ENCODE measurements at regions not wholly inside any gene's neighbourhood (a gene's known extent, or its start where the extent isn't known, plus 50 kb on each side); places are given as distances from the start of the nearest gene placed in this dataset.

DNA sequence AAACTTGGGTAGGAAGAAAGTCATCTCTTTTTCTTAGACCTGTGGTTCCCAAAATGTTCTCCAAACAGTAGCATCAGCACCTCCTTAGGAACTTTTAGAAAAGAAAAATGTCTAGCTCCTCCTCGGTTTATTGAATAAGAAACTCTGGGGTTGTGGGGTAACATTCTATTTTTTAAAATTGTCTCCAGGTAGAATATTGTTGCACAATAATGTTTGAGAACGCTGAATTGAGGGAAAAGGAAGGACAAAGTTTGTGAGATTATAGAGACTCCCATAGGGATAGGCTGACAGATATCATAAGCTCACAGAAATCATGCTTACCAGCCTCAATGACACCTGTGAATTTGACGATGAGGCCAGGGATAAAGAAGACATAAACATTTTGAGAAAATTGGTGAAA is 1199.0 kb upstream of the CDH6 start:
- no peak overlapping the region for H3K4me3 Mint-ChIP-seq

DNA sequence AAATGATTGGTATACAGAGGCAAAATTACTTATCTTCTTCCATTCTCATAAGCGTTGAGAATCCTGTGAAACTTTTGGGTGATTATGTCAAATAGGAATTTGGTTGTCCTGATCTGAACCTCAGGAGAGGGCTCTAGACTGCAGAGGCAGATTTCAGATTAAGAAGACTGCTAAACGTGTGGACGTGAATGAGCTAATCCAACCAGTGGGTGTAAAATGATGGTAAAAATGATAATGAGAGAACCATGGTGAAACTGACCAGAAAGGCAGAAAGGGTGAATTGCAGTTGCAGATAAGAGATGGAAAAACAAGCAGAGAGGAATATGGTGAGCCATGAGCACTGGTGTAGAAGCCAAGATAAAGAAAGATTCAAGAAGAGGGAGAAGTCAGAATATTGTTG is 1200.2 kb upstream of the CDH6 start:
- Mint-ChIP-seq H3K9me3 (peaks cover 14% of the 10 kb centered on the region), H3K4me1 (no peaks in the 10 kb centered on the region), H3K4me3 (no peak overlapping the region), H3K27me3 (no peaks in the 10 kb centered on the region), H3K27ac (no peak overlapping the region), H3K36me3 (ENCODE audit: low read depth) (no peaks in the 10 kb centered on the region)
- no peak for ATAC-seq (replicated peaks)

More for the DNA sequence above, 1199.0 kb upstream of the CDH6 start:
- Mint-ChIP-seq H3K27me3 (no peaks in the 10 kb centered on the region), H3K27ac (no peak overlapping the region), H3K36me3 (ENCODE audit: low read depth) (no peaks in the 10 kb centered on the region), H3K4me1 (no peaks in the 10 kb centered on the region), H3K9me3 (peaks cover 18% of the 10 kb centered on the region)
- no peak for ATAC-seq (replicated peaks)

DNA sequence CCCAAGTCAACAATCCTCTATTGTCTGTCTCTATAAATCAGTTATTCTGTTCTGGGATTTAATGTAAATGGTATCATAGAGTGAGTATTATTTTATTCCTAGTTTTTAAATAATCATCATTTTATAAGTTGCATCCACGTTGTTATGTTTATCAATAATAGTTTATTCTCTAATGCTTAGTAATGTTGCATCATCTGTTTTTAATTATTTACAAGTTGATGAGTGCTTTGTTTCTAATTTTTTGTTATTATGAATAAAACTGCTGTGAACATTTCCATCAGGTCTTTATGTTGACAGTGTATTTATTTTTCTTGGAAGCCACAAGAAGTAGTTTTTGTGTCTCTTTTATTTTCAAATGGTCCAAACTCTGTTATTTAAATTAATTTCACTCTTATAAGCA is 1201.2 kb upstream of the CDH6 start:
- no peaks in the 10 kb centered on the region for H3K27me3 Mint-ChIP-seq
- H3K4me3 Mint-ChIP-seq, result no peak overlapping the region
- ATAC-seq (replicated peaks), result no peak
- H3K4me1 Mint-ChIP-seq, result no peaks in the 10 kb centered on the region
- no peaks in the 10 kb centered on the region for H3K36me3 Mint-ChIP-seq (ENCODE audit: low read depth)
- no peak overlapping the region for H3K27ac Mint-ChIP-seq
- H3K9me3 Mint-ChIP-seq, result peaks cover 14% of the 10 kb centered on the region

DNA sequence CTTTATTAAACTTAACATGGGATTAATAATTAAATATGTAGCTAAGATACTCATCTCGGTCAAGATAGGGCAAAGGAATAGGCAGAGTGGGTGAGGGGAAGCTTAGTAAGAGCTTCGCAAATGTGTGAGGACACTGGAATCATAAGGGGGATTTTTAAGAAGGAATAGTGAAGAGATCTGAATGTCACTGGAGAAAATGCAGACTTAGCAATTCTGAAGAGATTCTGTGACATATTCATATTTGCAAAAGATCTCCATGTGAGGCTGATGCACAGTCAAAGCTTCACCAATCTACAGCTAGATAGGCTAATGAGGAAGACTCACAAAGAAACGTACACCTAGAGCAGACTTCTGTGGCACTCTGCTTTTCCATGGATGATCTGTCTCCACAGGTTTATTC is 1202.8 kb upstream of the CDH6 start:
- no peak overlapping the region for H3K4me3 Mint-ChIP-seq
- H3K27me3 Mint-ChIP-seq, result no peaks in the 10 kb centered on the region
- no peaks in the 10 kb centered on the region for H3K4me1 Mint-ChIP-seq
- no peak for ATAC-seq (replicated peaks)
- no peak overlapping the region for H3K27ac Mint-ChIP-seq
- no peaks in the 10 kb centered on the region for H3K36me3 Mint-ChIP-seq (ENCODE audit: low read depth)
- peaks cover 14% of the 10 kb centered on the region for H3K9me3 Mint-ChIP-seq

DNA sequence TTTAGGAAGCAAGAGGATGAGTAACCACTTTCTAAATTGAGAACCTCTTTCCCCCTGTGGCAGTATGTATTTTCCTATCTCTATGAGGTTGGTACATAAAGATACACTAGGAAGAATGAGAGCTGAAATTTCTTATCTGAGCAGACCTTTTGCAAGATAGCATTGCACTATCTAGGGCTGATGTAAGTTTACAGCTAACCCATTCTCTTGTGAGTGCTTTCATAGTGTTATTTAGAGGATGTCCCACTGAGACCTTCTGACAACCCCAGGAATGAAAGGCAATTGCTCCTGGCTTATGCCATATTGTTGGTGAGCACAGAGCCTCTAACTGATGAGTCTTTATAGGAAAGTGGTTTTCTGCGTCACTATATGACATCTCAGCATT is 1209.3 kb upstream of the CDH6 start:
- Mint-ChIP-seq H3K9me3 (peaks cover 23% of the 10 kb centered on the region), H3K27ac (no peak overlapping the region), H3K4me1 (no peaks in the 10 kb centered on the region), H3K4me3 (no peak overlapping the region), H3K36me3 (ENCODE audit: low read depth) (no peaks in the 10 kb centered on the region), H3K27me3 (no peaks in the 10 kb centered on the region)
- ATAC-seq (replicated peaks), result no peak

DNA sequence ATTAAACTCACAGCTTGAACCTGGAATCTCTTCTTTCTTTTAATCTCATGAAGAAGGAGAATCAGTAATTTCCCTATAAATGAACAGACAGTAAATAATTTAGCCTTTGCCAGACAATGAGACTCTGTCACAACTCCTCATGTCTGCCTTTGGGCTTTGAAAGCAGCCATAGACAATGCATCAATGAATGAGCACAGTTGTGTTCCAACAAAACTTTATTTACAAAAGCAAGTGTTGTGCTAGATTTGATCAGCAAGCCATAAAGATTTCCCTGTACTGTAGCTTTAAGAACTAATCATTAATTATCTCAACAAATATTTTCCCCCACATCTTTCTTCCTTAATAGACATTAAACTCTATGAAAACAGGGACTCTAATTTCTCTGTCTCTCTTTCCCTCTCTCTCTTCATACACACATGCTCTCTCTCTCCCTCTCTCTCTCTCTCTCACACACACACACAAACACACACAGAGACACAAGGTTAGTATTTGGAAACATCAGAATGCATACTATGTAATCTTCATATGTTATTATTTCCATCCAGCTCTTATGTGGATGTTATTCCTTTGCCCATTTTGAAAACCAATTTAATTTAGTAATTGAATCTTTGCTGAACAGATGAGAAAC is 1209.8 kb upstream of the CDH6 start:
- no peak overlapping the region for H3K27ac Mint-ChIP-seq
- H3K4me3 Mint-ChIP-seq, result no peak overlapping the region
- no peaks in the 10 kb centered on the region for H3K27me3 Mint-ChIP-seq
- H3K4me1 Mint-ChIP-seq, result no peaks in the 10 kb centered on the region
- H3K9me3 Mint-ChIP-seq, result peaks cover 23% of the 10 kb centered on the region
- H3K36me3 Mint-ChIP-seq (ENCODE audit: low read depth), result no peaks in the 10 kb centered on the region
- no peak for ATAC-seq (replicated peaks)

DNA sequence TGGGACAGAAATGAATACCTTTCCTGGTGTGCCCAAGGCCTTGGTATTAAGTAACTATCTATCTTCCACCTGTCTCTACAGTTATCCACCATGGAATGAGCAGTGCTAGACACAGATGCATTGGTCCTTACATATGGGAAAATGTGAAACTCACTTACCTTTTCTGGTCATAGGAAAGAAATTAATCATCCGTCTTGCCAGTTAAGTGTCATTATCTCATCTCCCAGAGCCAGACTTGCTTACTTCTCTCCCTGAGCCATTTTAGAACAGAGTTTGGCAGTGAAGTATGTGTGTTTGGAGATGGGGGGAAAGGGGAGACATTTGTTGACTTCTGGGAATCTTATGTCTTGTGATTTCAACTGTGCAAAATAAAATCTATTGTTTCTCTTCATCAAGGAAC is 1211.0 kb upstream of the CDH6 start:
- Mint-ChIP-seq H3K36me3 (ENCODE audit: low read depth) (no peaks in the 10 kb centered on the region), H3K4me3 (no peak overlapping the region), H3K4me1 (no peaks in the 10 kb centered on the region), H3K27ac (no peak overlapping the region), H3K27me3 (no peaks in the 10 kb centered on the region), H3K9me3 (peaks cover 23% of the 10 kb centered on the region)
- no peak for ATAC-seq (replicated peaks)

DNA sequence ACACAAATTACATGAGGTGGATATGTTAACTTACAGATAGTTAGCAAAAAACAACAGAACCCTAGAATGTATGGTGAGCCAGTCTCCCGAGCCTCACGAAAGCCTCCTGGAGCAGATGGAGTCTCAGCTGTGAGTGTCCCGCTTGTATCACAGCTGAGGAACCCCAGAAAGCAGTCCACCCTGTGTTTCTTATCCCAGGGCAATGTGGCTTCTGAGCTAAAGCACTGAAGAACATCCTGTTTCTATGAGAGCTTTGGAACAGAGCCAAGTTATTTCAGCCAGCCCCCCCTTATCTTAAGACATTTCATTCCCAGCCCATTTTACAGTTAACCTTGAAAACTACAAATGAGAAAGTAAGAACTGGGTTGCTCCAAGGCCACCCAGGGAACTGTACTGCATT is 1220.9 kb upstream of the CDH6 start:
- ATAC-seq (replicated peaks), result no peak
- Mint-ChIP-seq H3K27me3 (no peaks in the 10 kb centered on the region), H3K27ac (no peak overlapping the region), H3K4me1 (no peaks in the 10 kb centered on the region), H3K9me3 (peaks cover 8% of the 10 kb centered on the region), H3K4me3 (no peak overlapping the region), H3K36me3 (ENCODE audit: low read depth) (no peaks in the 10 kb centered on the region)

DNA sequence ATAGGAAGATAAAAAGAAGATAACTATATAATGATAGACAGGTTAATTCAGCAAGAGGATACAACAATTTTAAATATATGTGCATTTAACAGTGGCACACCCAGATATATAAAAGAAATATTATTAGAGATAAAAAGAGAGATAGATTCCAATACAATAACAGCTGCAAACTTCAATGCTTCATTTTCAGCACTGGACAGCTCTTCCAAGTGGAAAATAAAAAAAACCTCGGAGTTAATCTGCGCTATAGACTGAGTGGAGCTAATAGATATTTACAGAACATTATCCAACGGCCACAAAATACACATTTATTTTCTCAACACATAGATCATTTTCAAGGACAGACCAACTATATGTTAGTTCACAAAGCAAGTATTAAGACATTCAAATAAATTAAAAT is 1229.5 kb upstream of the CDH6 start:
- Mint-ChIP-seq H3K9me3 (peaks cover 30% of the 10 kb centered on the region), H3K4me1 (no peaks in the 10 kb centered on the region), H3K36me3 (ENCODE audit: low read depth) (no peaks in the 10 kb centered on the region), H3K27me3 (no peaks in the 10 kb centered on the region), H3K4me3 (no peak overlapping the region), H3K27ac (no peak overlapping the region)
- no peak for ATAC-seq (replicated peaks)

DNA sequence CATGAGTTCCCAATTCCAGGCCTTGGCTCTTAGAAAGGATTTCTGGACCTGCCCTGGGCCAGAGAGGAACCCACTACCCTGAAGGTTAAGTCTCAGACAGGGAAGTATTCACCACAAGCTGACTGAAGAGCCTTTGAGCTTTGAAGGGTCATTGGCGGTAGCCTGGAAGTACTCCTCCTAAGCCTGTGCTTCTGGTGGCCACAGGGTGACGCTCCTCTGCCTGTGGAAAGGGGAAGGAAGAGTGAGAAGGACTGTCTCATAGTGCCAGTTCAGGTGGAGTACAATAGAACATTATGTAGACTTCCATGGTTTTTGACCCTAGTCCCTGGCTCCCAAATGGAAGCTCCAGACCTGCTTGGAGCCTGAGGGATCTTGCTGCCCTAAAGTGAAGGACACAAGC is 1233.2 kb upstream of the CDH6 start:
- Mint-ChIP-seq H3K27me3 (no peaks in the 10 kb centered on the region), H3K36me3 (ENCODE audit: low read depth) (no peaks in the 10 kb centered on the region), H3K9me3 (peaks cover 20% of the 10 kb centered on the region), H3K4me1 (no peaks in the 10 kb centered on the region), H3K4me3 (no peak overlapping the region), H3K27ac (no peak overlapping the region)
- no peak for ATAC-seq (replicated peaks)

DNA sequence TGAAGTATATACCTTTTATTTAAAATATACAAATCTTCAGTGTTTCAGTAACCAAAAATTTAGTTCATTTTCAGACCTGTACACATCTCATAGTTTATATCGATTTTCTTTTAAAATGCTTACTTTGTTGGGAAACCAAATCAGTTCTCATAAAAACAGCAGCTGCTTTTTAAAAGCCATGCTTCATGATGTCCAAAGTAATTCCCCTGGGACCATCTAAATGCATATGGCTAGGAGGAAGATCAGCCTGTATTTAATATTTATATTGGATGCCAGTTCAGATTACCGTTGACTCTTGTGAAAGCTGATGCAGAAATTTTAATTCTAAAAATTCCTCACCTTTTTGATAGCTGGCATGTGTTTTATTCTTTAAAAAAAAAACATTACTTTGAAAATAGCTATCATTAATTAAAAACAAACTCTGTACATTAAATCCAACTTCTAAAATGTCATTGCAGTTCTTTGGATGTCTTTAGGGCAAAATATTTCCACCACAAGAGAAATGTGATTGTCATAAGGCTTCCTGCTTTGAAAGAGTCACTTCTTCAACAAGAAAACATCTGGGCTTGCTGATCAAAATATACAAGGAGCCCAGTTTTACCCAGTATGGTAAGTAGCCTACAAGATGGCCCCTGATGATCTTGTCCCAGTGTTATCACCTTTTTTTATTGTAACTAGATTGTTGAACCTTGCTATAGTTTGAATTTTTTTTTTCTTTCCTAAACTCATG is 1242.9 kb upstream of the CDH6 start:
- no peak for ATAC-seq (replicated peaks)
- Mint-ChIP-seq H3K9me3 (peaks cover 5% of the 10 kb centered on the region), H3K36me3 (ENCODE audit: low read depth) (no peaks in the 10 kb centered on the region), H3K27ac (no peak overlapping the region), H3K27me3 (no peaks in the 10 kb centered on the region), H3K4me1 (no peaks in the 10 kb centered on the region), H3K4me3 (no peak overlapping the region)

DNA sequence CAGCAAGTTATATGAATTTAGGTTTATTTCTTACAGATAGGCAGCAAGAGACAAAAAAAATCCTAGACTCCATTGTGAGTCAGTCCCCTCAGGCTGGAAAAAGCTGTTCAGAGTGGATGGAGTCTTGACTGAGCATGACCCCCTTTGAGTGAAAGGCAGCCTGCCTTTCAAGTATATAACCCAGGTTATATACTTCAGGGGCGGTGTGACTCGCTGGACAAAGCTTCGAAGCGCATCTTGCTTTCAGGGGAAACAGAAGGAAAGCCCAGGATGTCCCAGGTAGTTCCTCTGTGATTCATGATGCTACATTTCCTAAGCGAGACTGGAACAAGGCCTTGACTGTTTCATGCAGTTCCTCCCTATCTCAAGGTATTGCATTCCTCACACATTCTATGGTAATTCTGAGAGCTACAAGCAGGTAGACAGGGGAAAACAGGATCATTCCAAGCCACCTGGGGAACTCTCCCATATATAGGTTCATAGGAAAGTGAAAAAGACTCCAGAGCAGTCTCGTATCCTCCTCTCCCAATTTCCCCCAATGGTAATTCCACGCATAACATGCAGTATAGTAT is 1244.1 kb upstream of the CDH6 start:
- Mint-ChIP-seq H3K4me1 (no peaks in the 10 kb centered on the region), H3K36me3 (ENCODE audit: low read depth) (no peaks in the 10 kb centered on the region)
- ATAC-seq (replicated peaks), result no peak

DNA sequence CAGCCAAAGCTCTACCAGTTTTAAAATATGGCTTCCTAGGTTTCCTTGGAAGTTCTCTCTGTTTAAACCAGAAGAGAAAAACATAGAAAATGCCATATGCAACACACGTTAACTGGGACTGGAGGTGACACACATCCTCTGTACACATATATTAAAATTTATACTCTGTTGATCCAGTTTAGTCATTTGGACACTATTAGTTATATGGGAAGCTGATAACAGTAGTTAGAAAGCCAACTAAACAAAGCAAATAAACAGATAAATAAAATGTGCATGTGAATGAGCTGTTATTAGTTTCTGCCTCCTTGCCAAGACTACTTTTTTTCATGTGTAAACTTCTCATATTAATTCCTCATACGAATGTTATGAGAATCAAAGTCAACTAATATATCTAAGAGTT is 1249.2 kb upstream of the CDH6 start:
- no peaks in the 10 kb centered on the region for H3K36me3 Mint-ChIP-seq (ENCODE audit: low read depth)
- no peak overlapping the region for H3K4me3 Mint-ChIP-seq
- no peak overlapping the region for H3K27ac Mint-ChIP-seq
- H3K4me1 Mint-ChIP-seq, result no peaks in the 10 kb centered on the region
- no peaks in the 10 kb centered on the region for H3K27me3 Mint-ChIP-seq
- ATAC-seq (replicated peaks), result no peak
- H3K9me3 Mint-ChIP-seq, result no peaks in the 10 kb centered on the region

More for the DNA sequence above, 1244.1 kb upstream of the CDH6 start:
- Mint-ChIP-seq H3K4me3 (no peak overlapping the region), H3K27me3 (no peaks in the 10 kb centered on the region), H3K27ac (no peak overlapping the region), H3K9me3 (peaks cover 5% of the 10 kb centered on the region)

DNA sequence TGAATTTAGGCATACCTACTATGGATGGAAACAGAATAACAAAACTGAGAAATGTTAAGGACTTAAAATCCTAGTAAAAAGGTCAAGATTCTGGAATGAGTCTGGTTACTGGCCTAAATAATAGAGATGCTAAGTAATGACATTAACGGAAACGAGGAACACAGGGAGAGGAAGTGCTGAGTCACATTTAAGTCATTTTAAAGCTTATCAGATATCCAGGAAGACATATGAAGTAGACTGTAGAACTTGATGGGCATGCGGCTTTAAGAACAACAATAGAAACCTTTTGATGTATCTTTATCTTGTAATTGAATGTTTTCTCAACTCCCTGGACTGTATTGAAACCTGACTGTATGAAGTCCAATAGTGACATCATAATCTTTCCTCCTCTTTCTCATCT is 1251.4 kb upstream of the CDH6 start:
- H3K36me3 Mint-ChIP-seq (ENCODE audit: low read depth), result no peaks in the 10 kb centered on the region
- H3K4me3 Mint-ChIP-seq, result no peak overlapping the region
- no peaks in the 10 kb centered on the region for H3K27me3 Mint-ChIP-seq
- no peaks in the 10 kb centered on the region for H3K9me3 Mint-ChIP-seq
- ATAC-seq (replicated peaks), result no peak
- H3K4me1 Mint-ChIP-seq, result no peaks in the 10 kb centered on the region
- no peak overlapping the region for H3K27ac Mint-ChIP-seq

DNA sequence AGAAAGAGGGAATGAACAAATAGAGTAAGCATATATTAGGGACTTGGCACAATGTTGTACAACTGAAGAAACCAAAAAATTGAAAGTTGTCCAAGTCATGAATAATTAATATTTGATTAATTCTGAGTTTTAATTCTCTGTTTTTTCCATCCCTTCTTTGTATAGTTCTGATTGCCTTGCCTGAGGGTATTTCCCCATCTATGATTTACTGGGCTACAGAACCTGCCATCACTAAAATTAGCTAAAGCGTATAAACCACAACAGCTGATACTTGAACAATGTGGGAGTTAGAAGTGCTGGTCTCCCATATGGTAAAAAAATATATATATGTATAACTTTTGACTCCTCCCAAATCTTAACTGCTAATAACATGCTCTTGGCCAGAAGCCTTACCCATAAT is 1253.5 kb upstream of the CDH6 start:
- no peak for ATAC-seq (replicated peaks)
- no peaks in the 10 kb centered on the region for H3K9me3 Mint-ChIP-seq
- no peak overlapping the region for H3K4me3 Mint-ChIP-seq
- no peaks in the 10 kb centered on the region for H3K36me3 Mint-ChIP-seq (ENCODE audit: low read depth)
- no peak overlapping the region for H3K27ac Mint-ChIP-seq
- H3K27me3 Mint-ChIP-seq, result no peaks in the 10 kb centered on the region
- H3K4me1 Mint-ChIP-seq, result no peaks in the 10 kb centered on the region
